Nephron progenitor cell (in vitro differentiated cells): ENCODE measurements at regions not wholly inside any gene's neighbourhood (a gene's known extent, or its start where the extent isn't known, plus 50 kb on each side); places are given as distances from the start of the nearest gene placed in this dataset.

Experiments
- DNase-seq: peaks from one replicate; pipeline ENCODE4 v3.0.0; 2021
- H3K27ac Mint-ChIP-seq: 2 replicates; pipeline ENCODE4 v1.8.0; 2021; ENCODE audit warnings: mild to moderate bottlenecking, moderate library complexity, mixed read lengths
- H3K27me3 Mint-ChIP-seq: 2 replicates; pipeline ENCODE4 v1.8.0; 2021; ENCODE audit warnings: mild to moderate bottlenecking, low read depth, mixed read lengths; ENCODE audit not compliant: poor library complexity
- H3K36me3 Mint-ChIP-seq: 2 replicates; pipeline ENCODE4 v1.8.0; 2021; ENCODE audit warnings: low read depth, mixed read lengths
- H3K4me1 Mint-ChIP-seq: 2 replicates; pipeline ENCODE4 v1.8.0; 2021; ENCODE audit warnings: mixed read lengths
- H3K4me3 Mint-ChIP-seq: 2 replicates; pipeline ENCODE4 v1.8.0; 2021; ENCODE audit warnings: mild to moderate bottlenecking, moderate library complexity, mixed read lengths
- H3K9me3 Mint-ChIP-seq: 2 replicates; pipeline ENCODE4 v1.8.0; 2021; ENCODE audit warnings: mild to moderate bottlenecking, moderate library complexity, mixed read lengths
- CTCF ChIP-seq: fragments of 200-600 bp; sonication (generic); IDR thresholded peaks from 2 replicates; pipeline ENCODE4 v1.5.0; 2021; ENCODE audit warnings: antibody characterized with exemption

DNA sequence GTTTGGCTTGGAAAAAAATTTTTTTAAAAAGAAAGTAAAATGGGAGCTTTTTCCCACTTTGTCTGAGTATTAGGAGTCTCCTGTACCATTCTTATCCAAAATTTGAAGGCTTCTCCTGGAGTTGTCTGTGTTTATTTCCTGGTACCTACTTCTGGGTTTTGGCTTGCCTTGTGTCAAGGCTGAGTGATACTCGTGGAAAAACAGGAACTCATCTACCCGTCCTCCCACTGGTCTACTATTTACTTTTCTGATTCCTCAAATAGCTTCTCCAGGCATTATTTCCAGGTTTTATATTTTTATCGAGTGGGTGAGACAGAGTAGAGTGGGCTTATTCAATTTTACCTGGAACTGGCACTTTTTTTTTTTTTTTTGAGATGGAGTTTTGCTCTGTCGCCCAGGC is 99.4 kb downstream of the RMI1 start:
- Mint-ChIP-seq H3K27ac (no peak overlapping the region), H3K4me3 (no peak overlapping the region), H3K9me3 (no peaks in the 10 kb centered on the region), H3K4me1 (peaks cover 9% of the 10 kb centered on the region), H3K27me3 (peaks cover 3% of the 10 kb centered on the region), H3K36me3 (no peaks in the 10 kb centered on the region)
- TF ChIP-seq CTCF = no peak
- no peak for DNase-seq

- Mint-ChIP-seq H3K36me3 (no peaks in the 10 kb centered on the region), H3K27me3 (peaks cover 71% of the 10 kb centered on the region), H3K4me1 (peaks cover 23% of the 10 kb centered on the region), H3K4me3 (peak overlapping the region; percentile 74), H3K27ac (no peak overlapping the region), H3K9me3 (peaks cover 7% of the 10 kb centered on the region)
- peak; percentile 36 for DNase-seq
- TF ChIP-seq CTCF = no peak
Observed at GRCh38 chr9:84101964-84102632, 121.5 kb downstream of the RMI1 start.

GRCh38 chr9:84103651-84104377 is 123.2 kb downstream of the RMI1 start:
- TF ChIP-seq CTCF = no peak
- Mint-ChIP-seq H3K9me3 (peaks cover 7% of the 10 kb centered on the region), H3K27me3 (peaks cover 75% of the 10 kb centered on the region), H3K27ac (no peak overlapping the region), H3K4me1 (peaks cover 35% of the 10 kb centered on the region), H3K36me3 (no peaks in the 10 kb centered on the region), H3K4me3 (no peak overlapping the region)
- no peak for DNase-seq

DNA sequence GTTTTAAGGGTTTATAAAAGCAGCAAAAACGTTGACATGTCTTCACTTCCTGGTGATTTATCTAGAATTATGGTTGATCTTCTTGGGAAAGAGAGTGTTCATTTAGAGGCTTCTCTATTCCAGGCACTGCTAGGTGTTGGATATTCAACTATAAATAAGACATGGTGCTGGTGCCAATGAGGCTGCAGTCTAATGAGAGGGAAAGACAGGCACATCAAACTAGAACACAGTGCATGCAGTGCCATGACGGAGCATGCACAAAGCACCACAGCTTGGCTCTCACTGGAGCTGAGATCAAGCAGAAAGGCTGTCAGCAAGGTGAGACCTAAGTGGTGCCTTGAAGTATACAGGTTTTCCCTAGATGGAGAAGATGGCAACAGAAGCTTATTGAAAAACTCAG is 126.5 kb downstream of the RMI1 start:
- Mint-ChIP-seq H3K4me1 (peaks cover 33% of the 10 kb centered on the region), H3K27me3 (peaks cover 50% of the 10 kb centered on the region), H3K36me3 (no peaks in the 10 kb centered on the region), H3K4me3 (no peak overlapping the region), H3K27ac (no peak overlapping the region), H3K9me3 (peaks cover 8% of the 10 kb centered on the region)
- DNase-seq = no peak
- TF ChIP-seq CTCF = no peak

DNA sequence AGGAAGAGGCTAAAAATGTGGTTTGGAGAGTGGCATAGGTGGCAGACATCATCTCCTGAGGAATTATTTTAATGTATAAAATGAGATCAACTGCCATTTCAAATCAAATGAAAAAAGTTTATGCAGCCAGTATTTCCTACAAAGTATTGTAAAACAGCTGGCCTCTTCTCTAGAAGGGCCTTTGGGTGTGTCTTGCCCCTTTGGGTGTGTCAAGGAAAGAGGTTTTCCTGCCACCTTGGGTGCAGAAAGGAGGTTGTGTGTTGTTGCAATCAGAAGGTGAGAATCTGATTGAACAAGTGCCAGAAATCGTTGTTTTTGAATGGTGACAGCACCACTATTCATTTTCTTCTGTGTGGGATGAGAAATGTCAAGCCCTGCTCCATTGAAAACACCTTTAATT is 127.4 kb downstream of the RMI1 start:
- no peak for DNase-seq
- Mint-ChIP-seq H3K27ac (no peak overlapping the region), H3K27me3 (peaks cover 44% of the 10 kb centered on the region), H3K36me3 (no peaks in the 10 kb centered on the region), H3K4me1 (peaks cover 25% of the 10 kb centered on the region), H3K9me3 (peaks cover 14% of the 10 kb centered on the region), H3K4me3 (no peak overlapping the region)
- no peak for TF ChIP-seq CTCF

DNA sequence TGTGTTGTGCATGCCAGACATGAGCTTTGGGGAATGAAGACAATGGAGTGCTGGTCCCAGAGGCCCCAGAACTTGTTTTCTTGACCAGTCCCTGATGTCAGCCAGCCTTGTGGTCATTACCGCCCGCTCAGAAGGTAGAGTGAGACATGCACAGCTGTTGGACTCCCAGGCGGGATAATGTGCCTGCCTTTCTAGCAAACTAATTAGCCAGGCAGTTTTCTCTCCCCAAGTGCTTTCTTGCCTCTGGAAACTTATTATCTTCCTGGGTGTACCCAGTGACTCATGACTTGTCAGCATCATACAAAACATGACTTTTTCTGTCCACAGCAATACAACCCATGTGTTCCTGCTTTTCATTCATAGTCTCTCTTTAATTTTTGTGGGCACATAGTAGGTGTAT is 131.1 kb downstream of the RMI1 start:
- Mint-ChIP-seq H3K4me3 (no peak overlapping the region), H3K36me3 (no peaks in the 10 kb centered on the region), H3K27ac (no peak overlapping the region), H3K9me3 (peaks cover 44% of the 10 kb centered on the region), H3K4me1 (peaks cover 14% of the 10 kb centered on the region), H3K27me3 (peaks cover 30% of the 10 kb centered on the region)
- no peak for TF ChIP-seq CTCF
- no peak for DNase-seq
